ENCODE measurements at regions not wholly inside any gene's neighbourhood (a gene's known extent, or its start where the extent isn't known, plus 50 kb on each side); places are given as distances from the start of the nearest gene placed in this dataset.

DNA sequence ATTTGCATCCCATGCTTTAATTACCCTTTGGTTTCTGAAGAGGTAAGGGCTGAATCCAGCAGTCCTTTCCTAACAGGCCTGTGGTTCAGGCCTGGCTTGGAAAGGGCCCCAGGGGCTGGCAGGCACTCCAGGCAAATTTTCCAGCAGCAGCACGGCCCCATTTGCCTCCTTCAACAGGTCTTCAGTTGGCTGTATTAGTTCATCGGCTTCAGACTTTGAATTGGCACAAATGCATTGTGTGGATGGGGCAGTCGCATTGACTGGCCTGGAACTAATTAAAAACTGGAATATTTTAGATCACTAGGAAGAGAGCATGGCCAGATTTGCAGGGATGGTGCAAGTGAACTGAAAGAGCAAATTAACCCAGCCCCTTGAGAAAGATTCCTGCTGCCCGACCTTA, 207.8 kb upstream of the MCTP2 start (continued):
- TF ChIP-seq, protein P1, sequence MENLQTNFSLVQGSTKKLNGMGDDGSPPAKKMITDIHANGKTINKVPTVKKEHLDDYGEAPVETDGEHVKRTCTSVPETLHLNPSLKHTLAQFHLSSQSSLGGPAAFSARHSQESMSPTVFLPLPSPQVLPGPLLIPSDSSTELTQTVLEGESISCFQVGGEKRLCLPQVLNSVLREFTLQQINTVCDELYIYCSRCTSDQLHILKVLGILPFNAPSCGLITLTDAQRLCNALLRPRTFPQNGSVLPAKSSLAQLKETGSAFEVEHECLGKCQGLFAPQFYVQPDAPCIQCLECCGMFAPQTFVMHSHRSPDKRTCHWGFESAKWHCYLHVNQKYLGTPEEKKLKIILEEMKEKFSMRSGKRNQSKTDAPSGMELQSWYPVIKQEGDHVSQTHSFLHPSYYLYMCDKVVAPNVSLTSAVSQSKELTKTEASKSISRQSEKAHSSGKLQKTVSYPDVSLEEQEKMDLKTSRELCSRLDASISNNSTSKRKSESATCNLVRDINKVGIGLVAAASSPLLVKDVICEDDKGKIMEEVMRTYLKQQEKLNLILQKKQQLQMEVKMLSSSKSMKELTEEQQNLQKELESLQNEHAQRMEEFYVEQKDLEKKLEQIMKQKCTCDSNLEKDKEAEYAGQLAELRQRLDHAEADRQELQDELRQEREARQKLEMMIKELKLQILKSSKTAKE (IDR thresholded peaks at IDR 0.05; ENCODE audit: low read depth, poor library complexity, severe bottlenecking): no peak
- no peak for TF ChIP-seq EGR1 (IDR thresholded peaks at IDR 0.05; ENCODE audit: borderline replicate concordance in 1 of 2, low read depth in 2 of 2, low read length in 2 of 2)

DNA sequence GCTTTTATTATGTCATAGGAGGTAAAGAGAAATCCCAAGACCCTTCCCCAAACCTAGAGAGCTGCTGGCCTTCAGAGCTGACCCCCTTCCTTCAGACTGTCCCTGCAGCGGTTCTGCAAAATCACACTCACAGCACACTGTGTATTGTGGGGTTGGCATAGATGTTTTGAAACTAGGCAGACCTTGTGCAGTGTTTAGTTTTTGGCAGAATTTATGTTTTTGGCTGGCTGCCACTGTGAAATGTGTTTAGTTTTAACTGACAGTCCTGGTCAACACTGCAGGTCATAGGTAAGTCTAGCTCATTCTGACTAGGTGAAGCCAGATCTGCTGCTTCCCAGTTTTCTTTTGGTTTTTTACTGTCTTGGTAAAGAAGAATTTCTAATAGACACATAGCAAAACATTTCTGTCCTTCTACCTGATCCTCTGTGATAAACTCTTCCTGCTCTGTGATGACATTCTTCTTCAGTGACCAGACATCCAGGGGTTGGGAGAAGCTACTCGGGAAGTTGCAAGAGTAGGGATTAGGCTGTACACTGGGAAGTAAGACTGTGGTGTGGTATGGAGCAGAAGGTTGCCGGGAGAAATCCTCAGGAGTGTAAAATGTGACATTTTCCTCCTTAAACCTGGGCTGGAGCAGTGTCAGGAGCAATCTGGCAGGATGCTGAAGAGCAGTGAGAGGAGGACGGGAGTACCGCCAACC, 209.6 kb upstream of the MCTP2 start:
- BruUV-seq (replicated peaks): no TSS peak
- ATAC-seq: no peak
- in situ Hi-C loops (cut with MboI) (no loop called here), intact Hi-C loops (cut with micrococcal nuclease; ENCODE audit: unreplicated experiment) (no loop called here)
- Histone ChIP-seq H3K9ac (ENCODE audit: control insufficient read depth, insufficient read depth, low read length) (no peak overlapping the region), H3K27me3 (replicated peaks in 1 of 2; ENCODE audit: control insufficient read depth in 2 of 2, insufficient read depth in 2 of 2, low read length in 1 of 2) (no peaks in the 10 kb centered on the region), H3K4me3 (no peak overlapping the region), H2AFZ (ENCODE audit: control insufficient read depth, low read depth, low read length) (no peak overlapping the region), H3K79me2 (ENCODE audit: control insufficient read depth, insufficient read depth, low read length) (no peaks in the 10 kb centered on the region), H3K9me3 (replicated peaks; ENCODE audit: control insufficient read depth, insufficient read depth, low read length) (no peaks in the 10 kb centered on the region), H3K36me3 (ENCODE audit: control insufficient read depth in 2 of 2, insufficient read depth in 2 of 2, low read length in 1 of 2) (no peaks in the 10 kb centered on the region), H3K4me1 (ENCODE audit: control insufficient read depth, insufficient read depth, low read length) (no peaks in the 10 kb centered on the region), H3K27ac (ENCODE audit: control insufficient read depth, insufficient read depth) (no peak overlapping the region), H4K20me1 (ENCODE audit: control insufficient read depth, insufficient read depth) (no peaks in the 10 kb centered on the region), H3K4me2 (ENCODE audit: control insufficient read depth, insufficient read depth) (no peak overlapping the region)
- POLR2A ChIA-PET: no interaction called here
- RAD21 ChIA-PET (ENCODE audit: unreplicated experiment): no interaction called here
- DNase-seq (ENCODE audit: low read depth, low spot score): no peak
- FAIRE-seq: no peak
- SMC1A ChIA-PET (ENCODE audit: uncharacterized antibody, unreplicated experiment): interaction anchor here (1.3 kb wide), 1 partner anchor 10 kb away, joined by 4 read pairs; no protein-coding TSS in a partner anchor
- CTCF ChIA-PET: interaction anchor here (1.1 kb wide), 1 partner anchor 98 kb away, joined by 3 read pairs; no protein-coding TSS in a partner anchor
- WGBS (ENCODE audit: insufficient coverage, insufficient replicate concordance, low lambda C conversion rate, missing lambda C conversion rate): 35% methylated on average over 5 of the region's 5 CpGs
- TF ChIP-seq, protein P2, sequence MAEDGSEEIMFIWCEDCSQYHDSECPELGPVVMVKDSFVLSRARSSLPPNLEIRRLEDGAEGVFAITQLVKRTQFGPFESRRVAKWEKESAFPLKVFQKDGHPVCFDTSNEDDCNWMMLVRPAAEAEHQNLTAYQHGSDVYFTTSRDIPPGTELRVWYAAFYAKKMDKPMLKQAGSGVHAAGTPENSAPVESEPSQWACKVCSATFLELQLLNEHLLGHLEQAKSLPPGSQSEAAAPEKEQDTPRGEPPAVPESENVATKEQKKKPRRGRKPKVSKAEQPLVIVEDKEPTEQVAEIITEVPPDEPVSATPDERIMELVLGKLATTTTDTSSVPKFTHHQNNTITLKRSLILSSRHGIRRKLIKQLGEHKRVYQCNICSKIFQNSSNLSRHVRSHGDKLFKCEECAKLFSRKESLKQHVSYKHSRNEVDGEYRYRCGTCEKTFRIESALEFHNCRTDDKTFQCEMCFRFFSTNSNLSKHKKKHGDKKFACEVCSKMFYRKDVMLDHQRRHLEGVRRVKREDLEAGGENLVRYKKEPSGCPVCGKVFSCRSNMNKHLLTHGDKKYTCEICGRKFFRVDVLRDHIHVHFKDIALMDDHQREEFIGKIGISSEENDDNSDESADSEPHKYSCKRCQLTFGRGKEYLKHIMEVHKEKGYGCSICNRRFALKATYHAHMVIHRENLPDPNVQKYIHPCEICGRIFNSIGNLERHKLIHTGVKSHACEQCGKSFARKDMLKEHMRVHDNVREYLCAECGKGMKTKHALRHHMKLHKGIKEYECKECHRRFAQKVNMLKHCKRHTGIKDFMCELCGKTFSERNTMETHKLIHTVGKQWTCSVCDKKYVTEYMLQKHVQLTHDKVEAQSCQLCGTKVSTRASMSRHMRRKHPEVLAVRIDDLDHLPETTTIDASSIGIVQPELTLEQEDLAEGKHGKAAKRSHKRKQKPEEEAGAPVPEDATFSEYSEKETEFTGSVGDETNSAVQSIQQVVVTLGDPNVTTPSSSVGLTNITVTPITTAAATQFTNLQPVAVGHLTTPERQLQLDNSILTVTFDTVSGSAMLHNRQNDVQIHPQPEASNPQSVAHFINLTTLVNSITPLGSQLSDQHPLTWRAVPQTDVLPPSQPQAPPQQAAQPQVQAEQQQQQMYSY (CRISPR knock-in tag; IDR thresholded peaks at IDR 0.05): no peak
- TF ChIP-seq NR2C1 (IDR thresholded peaks at IDR 0.05): no peak
- no peak for TF ChIP-seq CBX5 (IDR thresholded peaks at IDR 0.05; ENCODE audit: low read depth)
- no peak for TF ChIP-seq MXI1 (IDR thresholded peaks at IDR 0.05; ENCODE audit: low read depth, low read length)
- TF ChIP-seq, protein P3, sequence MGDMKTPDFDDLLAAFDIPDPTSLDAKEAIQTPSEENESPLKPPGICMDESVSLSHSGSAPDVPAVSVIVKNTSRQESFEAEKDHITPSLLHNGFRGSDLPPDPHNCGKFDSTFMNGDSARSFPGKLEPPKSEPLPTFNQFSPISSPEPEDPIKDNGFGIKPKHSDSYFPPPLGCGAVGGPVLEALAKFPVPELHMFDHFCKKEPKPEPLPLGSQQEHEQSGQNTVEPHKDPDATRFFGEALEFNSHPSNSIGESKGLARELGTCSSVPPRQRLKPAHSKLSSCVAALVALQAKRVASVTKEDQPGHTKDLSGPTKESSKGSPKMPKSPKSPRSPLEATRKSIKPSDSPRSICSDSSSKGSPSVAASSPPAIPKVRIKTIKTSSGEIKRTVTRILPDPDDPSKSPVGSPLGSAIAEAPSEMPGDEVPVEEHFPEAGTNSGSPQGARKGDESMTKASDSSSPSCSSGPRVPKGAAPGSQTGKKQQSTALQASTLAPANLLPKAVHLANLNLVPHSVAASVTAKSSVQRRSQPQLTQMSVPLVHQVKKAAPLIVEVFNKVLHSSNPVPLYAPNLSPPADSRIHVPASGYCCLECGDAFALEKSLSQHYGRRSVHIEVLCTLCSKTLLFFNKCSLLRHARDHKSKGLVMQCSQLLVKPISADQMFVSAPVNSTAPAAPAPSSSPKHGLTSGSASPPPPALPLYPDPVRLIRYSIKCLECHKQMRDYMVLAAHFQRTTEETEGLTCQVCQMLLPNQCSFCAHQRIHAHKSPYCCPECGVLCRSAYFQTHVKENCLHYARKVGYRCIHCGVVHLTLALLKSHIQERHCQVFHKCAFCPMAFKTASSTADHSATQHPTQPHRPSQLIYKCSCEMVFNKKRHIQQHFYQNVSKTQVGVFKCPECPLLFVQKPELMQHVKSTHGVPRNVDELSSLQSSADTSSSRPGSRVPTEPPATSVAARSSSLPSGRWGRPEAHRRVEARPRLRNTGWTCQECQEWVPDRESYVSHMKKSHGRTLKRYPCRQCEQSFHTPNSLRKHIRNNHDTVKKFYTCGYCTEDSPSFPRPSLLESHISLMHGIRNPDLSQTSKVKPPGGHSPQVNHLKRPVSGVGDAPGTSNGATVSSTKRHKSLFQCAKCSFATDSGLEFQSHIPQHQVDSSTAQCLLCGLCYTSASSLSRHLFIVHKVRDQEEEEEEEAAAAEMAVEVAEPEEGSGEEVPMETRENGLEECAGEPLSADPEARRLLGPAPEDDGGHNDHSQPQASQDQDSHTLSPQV (IDR thresholded peaks at IDR 0.05): no peak
- no peak for TF ChIP-seq DPF2 (IDR thresholded peaks at IDR 0.05)

Data from GM12878 (cell line).